ENCODE measurements at regions not wholly inside any gene's neighbourhood (a gene's known extent, or its start where the extent isn't known, plus 50 kb on each side); places are given as distances from the start of the nearest gene placed in this dataset.

- no peak for TF ChIP-seq EP300 (conservative IDR thresholded peaks at IDR 0.05; ENCODE audit: poor library complexity, severe bottlenecking)
- no peak for TF ChIP-seq CTCF (IDR thresholded peaks at IDR 0.05; ENCODE audit: poor library complexity, severe bottlenecking)
- TF ChIP-seq MXI1 (conservative IDR thresholded peaks at IDR 0.05; ENCODE audit: poor library complexity, severe bottlenecking), result no peak
- TF ChIP-seq EZH2 (IDR thresholded peaks at IDR 0.05; ENCODE audit: borderline replicate concordance, insufficient read depth, low read length, poor library complexity, severe bottlenecking), result no peak
- TF ChIP-seq POLR2AphosphoS5 (IDR thresholded peaks at IDR 0.05), result no peak
- no peak for TF ChIP-seq TAF1 (IDR thresholded peaks at IDR 0.05; ENCODE audit: low read depth)
Observed at GRCh38 chrX:39508300-39508692, 589.5 kb downstream of the BCOR start.
